HK-2 (cell line): ENCODE measurements at regions not wholly inside any gene's neighbourhood (a gene's known extent, or its start where the extent isn't known, plus 50 kb on each side); places are given as distances from the start of the nearest gene placed in this dataset.

ENCODE experiments used
- DNase-seq: peaks from one replicate; pipeline ENCODE4 v3.0.0-alpha.2; 2018; ENCODE audit not compliant: unreplicated experiment

DNA sequence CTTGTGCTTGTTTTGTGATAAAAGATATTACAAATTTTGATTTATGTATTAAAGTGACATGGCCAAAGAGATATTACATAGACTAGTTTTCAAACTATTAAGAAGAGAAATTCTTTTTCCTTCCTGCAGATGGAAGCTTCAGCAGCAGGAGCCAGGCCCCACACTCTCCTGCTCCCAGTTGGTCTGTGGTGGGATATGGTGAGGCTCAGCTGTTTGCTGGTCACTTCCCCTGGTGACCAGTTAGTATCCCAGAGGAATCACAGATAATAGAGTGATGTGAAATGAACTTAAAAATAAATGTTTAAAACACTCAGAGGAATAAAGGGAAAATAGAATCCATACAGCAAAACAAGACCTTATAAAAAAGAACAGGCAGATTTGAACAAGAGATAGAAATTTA lies 154.7 kb downstream of the KTN1 start:
- no peak for DNase-seq

DNA sequence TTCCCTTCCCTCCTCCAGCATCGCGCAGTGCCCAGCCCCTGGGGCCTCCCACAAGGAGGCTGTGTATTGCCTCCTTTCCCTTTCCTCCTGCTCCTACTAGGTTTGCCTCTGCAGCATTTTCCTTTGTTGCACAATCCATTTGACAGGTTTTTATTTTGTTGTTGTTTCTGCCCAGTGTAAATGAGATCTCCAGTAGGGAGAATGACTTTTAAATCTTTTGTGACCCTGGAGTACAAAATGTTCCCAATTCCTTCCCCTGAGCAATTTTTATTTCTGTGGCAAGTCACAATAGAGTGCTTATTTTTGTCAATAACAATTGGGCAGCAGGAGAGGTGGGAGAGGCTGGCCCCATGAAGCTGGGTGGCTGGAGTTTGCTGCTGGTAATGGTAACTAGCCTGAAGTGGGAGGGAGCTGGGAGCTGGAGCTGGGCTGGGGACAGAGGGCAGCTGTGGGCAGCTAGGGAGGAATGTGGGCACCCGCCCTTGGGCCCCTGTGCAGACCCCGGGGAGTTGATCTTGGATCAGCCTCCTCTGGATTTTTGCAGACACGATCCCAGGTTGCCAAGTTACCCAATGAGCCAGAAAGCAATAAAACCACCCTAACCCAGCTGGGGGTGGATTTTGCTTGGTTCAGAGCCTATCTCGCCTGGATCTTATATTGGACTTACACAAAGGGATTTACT lies 160.1 kb downstream of the KTN1 start:
- no peak for DNase-seq

DNA sequence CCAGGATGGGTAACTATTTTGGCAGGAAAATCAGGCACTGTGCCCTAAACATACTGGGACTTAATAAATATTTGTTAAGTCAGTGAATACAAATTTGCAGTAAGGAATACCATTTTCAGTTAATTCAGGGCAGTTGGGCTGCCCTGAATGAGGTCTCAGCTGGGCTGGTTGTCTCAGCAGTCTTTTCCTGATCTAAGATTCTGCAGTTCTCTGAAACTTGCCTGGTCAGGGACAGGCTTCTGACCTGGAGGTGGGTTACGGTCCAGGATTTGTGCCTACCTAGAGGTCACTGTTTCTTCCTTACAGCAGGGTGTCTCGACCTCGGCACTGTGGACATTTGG lies 160.6 kb downstream of the KTN1 start:
- DNase-seq: no peak

DNA sequence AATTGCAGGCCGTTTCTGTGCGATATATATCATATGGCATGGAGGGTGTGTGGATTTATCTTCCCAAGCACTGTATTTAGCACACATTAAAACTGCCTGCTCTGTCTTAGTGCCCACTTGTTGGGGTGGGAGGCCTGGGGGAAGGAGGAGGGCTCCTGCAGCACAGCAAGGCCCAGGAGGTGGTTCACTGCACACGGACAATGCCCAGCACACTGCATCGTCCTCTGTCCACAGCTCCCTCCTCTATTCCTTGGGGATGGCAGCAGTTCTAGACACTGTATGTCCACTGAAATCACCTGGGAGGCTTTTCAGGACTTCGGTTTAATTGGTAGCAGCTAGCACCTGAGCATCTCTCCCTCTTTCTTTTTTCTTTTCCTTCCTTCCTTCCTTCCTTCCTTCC lies 161.2 kb downstream of the KTN1 start:
- no peak for DNase-seq

DNA sequence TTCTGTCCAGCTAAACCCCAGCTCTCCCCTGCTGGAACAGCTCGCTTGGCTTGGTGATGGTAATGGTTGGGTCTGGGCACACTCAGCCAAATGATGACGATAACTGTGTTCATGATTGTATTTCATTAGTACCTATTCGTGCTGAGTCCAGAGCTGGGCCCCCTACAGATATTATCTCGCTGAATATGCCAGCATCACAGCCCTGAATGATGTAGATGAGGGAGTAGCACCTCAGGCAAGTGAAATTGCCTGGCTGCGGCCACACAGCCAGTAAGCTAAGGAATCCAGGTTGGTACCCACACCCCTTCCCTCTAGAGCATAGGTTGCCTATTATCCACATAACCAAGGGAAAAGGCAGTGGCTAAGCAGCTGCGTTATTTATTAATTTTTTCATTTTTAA lies 163.5 kb downstream of the KTN1 start:
- no peak for DNase-seq

DNA sequence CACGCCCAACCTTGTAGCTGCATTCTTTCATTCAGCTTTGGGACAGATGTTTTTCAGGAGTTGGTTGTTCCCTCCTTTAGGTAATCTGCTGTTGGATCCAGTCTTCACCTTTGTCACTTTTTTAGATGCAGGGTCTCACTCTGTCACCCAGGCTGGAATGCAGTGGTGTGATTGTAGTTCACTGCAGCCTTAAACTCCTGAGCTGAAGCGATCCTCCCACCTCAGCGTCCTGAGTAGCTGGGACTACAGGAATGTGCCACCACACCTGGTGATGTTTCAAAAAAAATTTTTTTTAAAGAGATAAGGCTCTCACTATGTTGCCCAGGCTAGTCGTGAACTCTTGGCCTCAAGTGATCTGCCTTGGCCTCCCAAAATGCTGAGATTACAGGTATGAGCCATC lies 164.3 kb downstream of the KTN1 start:
- DNase-seq: no peak

DNA sequence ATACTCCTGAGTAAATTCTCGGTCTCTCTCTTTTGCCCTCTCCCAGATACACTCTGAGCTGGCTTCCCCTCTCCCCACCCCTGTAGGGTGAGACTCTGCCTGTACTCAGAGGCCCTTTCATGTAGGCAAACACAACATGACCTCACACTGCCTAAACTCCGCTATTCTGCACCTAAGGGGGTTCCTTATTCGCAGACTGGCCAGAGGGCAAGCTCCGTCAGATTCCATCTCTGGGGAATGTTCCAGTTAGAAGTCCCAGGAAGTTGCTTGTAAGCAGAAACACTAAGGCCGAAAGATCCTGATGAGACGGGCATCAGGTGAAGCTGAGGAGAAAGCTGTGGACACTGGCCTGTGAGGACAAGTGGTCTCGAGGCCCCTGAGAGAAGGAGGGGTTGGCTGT lies 165.9 kb downstream of the KTN1 start:
- no peak for DNase-seq

DNA sequence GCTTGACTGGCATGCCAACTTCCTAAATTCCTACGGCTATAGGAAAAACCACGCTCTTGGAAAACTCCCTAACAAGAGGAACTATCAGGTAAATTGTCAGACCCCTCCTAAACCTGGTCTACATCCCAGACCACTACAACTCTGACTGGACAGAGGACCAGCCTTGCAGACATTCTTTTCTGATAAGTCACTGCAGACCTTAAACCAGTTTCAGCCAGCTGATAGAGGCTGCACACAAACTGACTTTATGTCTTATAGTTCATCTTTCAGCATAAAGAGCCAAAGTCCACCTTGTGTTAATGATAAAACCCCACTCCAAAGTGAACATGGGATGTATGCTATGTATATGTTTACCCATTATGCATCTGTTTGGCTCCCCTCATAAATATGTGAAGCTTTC lies 166.6 kb downstream of the KTN1 start:
- DNase-seq: no peak

DNA sequence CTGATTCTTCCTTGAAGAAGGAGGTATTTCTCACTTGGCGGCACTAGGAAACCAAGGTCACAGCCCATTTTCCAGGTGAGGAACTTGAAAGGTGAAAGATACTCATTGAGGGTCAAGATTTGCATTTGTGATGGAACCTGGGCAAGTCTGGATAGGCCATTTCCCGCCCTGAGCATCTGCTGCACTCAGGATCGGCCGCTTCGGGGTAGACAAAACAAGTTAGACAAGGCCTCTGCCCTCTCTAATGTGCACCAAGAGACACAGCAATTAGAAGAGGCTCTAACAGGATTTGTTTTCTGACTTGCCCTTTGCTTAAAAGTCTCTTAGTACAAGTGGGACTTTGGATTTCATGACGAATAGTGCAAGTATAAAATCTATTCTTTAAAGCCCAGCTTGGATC lies 167.2 kb downstream of the KTN1 start:
- no peak for DNase-seq

DNA sequence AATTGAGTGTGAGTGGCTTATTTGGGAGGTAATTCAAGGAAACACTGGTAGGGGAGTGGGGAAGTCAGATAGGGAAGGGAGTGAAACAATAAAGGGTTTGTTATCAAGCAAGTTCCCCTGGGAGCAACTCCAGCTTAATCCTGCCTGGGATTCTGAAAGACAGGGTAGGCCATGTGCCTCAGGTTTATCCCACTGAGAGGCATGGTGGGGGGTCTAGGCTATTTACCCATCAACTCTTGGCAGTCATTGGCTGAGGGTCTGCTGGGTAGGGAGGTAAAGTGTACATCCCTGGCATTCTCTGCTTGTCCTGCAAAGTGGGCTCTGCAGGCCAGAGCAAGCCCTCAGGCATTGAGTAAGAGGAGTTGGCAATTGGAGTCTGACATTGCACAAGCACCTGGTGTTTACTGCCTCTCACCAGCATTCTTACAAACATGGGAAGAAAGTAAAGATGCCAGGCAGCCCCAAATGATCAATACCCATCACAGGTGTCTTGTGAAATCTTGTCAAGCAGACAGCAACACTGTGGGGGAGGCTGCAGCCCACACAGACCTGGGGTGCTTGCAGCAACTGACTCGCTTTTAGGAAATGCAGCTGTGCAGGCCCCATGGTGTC lies 169.3 kb downstream of the KTN1 start:
- DNase-seq: no peak

DNA sequence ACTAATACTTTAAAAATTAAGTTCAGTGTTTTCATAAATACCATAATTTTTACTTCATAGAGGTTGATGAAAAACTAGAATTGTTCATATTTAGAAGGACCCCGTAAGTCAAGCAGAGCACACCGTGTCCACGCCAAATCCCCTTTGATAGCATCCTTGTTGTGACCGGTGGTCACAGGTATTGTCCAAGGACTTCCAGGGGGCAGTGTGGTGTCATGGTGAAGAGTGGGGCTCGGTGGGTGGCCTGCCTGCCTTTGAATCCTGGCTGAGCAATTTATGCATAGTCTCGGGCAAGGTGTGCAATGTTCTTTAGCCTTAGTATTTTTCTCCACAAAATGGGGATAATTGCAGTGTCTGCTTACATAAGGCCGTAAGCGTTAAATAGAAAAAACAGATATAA lies 169.9 kb downstream of the KTN1 start:
- DNase-seq: no peak

DNA sequence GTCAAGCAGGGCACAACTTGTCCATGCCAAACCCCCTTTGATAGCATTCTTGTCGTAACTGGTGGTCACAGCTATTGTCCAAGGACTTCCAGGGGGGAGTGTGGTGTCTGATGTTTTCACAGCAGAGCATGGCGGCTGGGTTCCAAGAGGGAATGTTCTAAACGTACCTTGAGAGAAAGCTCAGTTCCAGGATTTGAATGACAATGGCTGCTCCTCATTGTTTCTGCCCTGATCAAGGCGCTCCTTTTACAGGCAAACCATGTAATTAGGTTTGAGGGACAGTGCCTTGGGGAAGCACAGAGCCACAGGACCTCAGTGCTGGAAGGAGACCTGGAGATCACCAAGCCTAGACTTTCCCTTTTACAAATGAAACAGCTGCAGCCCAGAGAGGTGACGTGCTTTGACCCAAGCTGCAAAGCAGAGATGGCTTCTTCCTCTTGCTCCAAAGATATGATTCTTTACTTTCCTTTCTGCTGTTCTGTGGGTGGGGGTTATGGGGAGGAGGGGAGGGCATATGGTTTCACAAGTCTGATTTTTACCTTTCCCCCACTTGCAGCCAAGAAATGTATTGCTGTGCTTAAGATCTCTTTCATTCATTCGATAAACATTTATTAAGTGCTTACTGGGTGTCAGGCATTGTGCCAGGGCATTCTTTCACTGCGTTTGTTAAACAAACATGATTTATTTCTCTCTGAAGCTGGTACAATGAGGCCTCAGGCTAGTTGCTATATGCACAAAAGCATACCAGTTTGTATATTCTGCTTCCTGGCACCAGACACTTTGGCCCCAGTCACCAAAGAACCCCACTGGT lies 172.8 kb downstream of the KTN1 start:
- DNase-seq: no peak

DNA sequence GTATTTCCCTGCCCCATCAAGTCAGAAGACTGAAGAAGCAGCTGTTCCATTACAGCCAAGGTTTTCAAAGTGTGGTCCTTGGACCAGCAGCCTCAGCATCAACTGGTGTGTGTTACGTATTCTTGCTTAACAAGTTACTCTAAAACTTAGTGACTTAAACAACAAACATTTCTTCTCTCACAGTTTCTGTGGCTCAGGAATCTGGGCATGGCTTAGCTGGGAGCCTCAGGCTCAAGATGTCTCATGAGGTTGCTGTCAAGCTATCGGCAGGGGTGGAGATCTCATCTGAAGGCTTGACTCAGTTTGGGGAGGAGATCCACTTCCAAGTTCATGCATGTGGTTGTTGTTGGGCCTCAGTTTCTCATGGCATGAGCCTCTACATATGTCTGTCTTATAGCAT lies 174.5 kb downstream of the KTN1 start:
- DNase-seq: no peak

DNA sequence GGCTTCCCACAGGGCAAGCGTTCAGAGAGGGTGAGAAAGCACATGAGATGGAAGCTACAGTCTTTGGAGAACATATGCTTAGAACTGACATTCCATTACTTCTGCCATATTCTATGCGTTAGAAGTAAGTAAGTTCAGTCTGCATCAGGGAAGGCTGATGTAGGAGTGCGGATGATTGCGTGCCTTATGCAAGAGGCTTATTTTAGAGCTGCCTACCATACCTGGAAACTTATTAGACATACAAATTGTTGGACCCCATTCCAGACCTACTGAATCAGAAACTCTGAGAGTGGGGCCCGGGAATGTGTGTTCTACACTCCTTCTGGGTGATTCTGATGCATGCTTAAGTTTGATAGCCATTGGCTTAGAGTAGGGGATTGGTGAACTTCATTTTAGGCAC lies 174.9 kb downstream of the KTN1 start:
- DNase-seq: no peak

DNA sequence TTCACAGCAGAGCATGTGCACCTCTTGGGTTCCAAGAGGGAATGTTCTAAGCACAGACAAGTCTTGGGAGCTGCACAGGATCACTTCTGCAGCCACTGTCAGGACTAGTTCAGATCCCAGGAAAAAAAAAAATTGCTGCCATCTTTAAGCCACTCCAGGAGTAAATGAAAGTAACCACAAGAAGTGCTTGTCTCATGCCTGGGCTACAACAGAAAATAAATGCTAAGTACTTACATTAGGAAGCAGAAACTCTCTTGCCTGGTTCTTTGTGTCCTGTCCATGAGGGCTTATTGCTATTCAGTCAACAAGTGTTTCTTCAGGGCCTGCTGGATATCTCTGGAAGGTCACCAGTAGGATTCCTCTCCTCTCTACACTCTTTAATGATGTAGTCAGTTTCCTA lies 176.1 kb downstream of the KTN1 start:
- no peak for DNase-seq

DNA sequence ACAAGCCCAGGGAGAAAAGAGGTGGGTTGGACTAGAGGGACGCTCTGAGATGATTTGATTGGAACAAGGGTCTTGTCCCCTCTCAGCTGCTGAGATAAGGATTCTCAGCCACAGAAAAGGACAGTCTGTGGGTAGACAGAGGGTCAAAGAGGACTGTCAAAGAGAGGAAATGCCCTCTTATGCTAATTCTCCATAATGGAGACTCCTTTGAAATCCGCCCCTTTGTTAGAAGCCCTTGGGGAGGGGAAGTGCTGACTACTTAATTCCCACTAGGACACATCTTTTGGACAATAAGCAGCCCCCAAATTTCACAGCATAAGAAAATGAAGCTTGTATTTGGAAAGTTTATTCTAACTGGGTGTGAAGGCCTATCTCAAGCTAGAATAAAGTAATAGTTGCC lies 176.6 kb downstream of the KTN1 start:
- DNase-seq: no peak

DNA sequence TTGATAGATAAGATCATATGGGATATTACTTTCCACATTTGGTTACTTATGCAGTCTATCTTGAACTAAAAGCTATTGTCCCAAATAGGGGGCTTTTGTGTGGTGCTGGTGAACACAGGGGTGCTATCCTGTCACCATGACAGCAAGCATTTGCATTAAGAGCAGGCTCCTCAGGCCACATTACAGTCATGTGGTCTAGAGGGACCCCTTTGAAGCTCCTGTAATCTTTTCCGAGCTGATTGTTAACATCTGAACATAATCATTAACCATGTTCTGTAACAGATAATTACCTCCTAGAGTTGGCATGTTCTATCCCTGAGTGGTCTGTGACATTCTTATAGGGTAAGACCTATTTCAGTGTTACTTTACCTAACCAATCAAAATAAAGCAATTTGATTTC lies 178.8 kb downstream of the KTN1 start:
- no peak for DNase-seq

DNA sequence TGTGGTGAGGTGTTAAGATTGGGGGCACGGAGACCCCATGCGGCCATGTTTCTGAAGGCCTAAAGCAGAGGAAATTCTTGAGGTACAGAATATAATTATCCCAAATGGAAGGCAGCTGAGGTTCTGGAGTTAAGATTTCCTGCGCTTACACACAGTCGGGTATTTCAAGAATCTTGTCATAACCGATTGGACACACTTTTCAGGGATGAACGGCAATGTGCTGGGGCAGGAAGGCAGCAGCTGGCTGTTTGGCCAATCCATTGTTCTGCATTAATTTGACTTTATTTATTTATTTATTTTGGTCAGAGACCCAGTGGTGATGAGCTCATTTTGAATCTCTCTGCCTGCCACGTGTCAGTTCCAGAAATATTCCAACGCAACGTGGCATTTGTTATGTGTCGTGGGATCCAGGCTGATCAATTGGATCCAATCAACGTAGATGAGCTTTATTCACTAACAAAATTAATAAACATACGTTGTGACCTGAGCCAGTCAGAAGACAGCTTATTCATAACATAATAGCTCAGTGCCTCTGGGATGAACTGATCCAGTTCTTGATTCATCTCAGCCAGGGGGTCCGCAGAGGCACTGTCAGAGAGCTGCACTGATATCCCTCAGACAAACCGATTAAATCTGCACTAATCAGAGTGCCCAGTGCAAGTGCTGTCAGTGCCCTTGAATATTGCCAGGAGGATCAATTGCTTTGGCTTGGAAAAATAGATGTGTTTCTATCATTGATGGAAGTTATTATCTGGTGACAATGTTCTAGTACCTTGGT lies 181.0 kb downstream of the KTN1 start:
- DNase-seq: no peak

DNA sequence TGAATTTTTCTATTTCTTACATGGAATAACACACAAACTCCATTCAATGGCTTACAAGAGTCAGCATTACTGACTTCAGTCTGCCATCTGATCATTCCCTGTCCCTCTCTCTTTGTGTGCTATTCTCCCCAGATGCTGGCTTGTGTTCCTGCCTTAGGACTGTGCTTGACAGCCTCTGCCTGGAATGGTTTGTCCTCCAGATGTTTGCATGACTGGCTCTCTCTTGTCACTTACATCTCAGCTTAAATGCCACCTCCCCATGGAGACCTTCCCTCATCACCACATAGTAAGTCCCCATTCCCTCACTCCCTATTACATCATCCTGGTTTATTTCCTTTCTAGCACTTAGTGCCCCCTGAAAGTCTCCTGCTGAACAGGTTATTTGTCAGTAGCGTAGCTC lies 181.6 kb downstream of the KTN1 start:
- no peak for DNase-seq

DNA sequence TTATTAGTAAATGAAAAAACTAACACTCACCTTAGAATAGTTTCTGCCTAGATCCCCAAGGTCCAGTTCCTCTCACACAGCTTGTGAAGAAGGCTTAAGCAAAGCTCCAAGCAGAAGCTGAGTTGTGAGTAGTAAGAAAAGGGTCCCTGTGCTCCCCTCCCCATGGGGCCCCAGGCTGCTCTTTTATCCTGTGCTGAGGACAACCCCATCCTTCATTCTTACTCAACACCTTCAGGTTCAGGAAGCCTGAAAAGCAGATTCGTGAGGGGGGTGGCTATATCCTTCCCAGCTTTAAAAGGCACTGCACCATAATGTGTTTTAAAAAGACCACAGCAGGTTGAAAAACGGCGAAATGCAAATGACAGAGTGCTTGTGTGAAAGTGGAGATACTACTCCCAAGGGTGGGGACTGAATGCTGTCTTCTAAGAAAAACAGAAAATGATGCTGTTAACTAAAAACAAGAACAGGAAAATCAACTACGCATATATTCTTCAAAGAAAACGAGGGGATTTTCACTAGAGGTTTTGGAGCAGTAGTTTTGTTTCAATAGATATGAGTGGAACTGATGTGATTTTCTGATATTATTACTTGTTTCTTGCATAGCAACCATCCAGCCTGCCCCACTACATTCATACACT lies 182.7 kb downstream of the KTN1 start:
- no peak for DNase-seq

DNA sequence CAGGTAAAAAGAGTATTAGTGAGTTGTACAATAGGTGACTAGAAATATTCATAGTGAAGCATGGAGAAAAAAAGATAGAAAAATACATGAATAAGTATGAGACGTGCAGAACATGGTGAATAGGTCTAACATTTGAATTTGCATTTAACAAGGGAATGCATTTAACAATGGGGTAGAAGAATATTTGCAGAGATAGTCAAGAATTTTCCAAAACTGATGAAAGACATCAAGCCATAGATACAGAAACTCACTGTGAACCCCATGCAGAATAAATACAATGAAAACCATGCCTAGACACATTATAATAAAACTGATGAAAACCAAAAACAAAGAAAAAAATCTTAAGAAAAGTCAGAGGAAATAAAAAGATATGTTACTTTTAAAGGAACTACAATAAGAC lies 184.8 kb downstream of the KTN1 start:
- DNase-seq: no peak

DNA sequence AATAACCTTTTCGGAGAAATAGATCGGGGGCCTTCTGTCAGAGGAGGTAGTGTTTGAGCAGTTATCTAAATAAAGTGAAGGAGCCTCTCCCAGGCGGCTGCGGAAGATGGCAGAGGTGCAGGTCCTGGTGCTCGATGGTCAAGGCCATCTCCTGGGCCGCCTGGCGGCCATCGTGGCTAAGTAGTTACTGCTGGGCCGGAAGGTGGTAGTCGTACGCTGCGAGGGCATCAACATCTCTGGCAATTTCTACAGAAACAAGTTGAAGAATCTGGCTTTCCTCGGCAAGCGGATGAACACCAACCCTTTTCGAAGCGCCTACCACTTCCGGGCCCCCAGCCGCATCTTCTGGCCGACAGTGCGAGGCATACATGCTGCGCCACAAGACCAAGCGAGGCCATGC lies 186.1 kb downstream of the KTN1 start:
- no peak for DNase-seq
